ENCODE measurements at regions not wholly inside any gene's neighbourhood (a gene's known extent, or its start where the extent isn't known, plus 50 kb on each side); places are given as distances from the start of the nearest gene placed in this dataset.

GRCh38 chr2:192437653-192438052 lies 242.9 kb upstream of the TMEFF2 start:
- TF ChIP-seq CTCF (conservative IDR thresholded peaks at IDR 0.05; ENCODE audit: low read depth, low read length) (no peak), EZH2 (IDR thresholded peaks at IDR 0.05; ENCODE audit: low read length, unreplicated experiment) (no peak)
